ENCODE measurements at regions not wholly inside any gene's neighbourhood (a gene's known extent, or its start where the extent isn't known, plus 50 kb on each side); places are given as distances from the start of the nearest gene placed in this dataset.

- no peak for TF ChIP-seq SP1 (IDR thresholded peaks at IDR 0.05)
- TF ChIP-seq LEF1 (IDR thresholded peaks at IDR 0.05; ENCODE audit: borderline replicate concordance), result no peak
- TF ChIP-seq PKNOX1 (IDR thresholded peaks at IDR 0.05), result no peak
- no peak for TF ChIP-seq TARDBP (IDR thresholded peaks at IDR 0.05)
- TF ChIP-seq ARNT (IDR thresholded peaks at IDR 0.05), result no peak
Measured at GRCh38 chr4:141501931-141502330, 134.5 kb upstream of the IL15 start.

All from HEK293T (cell line).